Breast epithelium (tissue), 3 donors: ENCODE measurements at regions not wholly inside any gene's neighbourhood (a gene's known extent, or its start where the extent isn't known, plus 50 kb on each side); places are given as distances from the start of the nearest gene placed in this dataset.

Experiments used
- CTCF ChIP-seq, 3 donors: fragments of 450-650 bp; IDR thresholded peaks; one replicate each; pipeline ENCODE4 v1.5.1; 2016 to 2017; ENCODE audit warnings: antibody characterized with exemption in 3 of 3, mild to moderate bottlenecking in 3 of 3, moderate library complexity in 3 of 3
- POLR2A ChIP-seq: fragments of 450-650 bp; IDR thresholded peaks from one replicate; pipeline ENCODE4 v1.6.1; 2016; ENCODE audit warnings: antibody characterized with exemption, mild to moderate bottlenecking, moderate library complexity

GRCh38 chr12:127414636-127415035, 852.3 kb upstream of the TMEM132C start:
- TF ChIP-seq POLR2A (no peak), CTCF (IDR thresholded peaks at IDR 0.05) (no peak)
